H1 (cell line): ENCODE measurements at regions not wholly inside any gene's neighbourhood (a gene's known extent, or its start where the extent isn't known, plus 50 kb on each side); places are given as distances from the start of the nearest gene placed in this dataset.

ENCODE experiments used
- CTCF ChIA-PET: fragments of 300-600 bp; sonication (Branson Sonifier 250); formaldehyde crosslinking; loops from one replicate; lab custom pipeline; 2021; ENCODE audit not compliant: partially characterized antibody; lab: Charles Lee
- POLR2A ChIA-PET: fragments of 300-600 bp; sonication (Branson Sonifier 250); formaldehyde crosslinking; loops from one replicate; lab custom pipeline; 2021; ENCODE audit warnings: inconsistent platforms; ENCODE audit not compliant: partially characterized antibody; lab: Charles Lee
- DNase-seq, 2 experiments: peaks; one replicate each; pipeline versions ENCODE4 v3.0.0 to v3.0.0-alpha.2; 2010 to 2022; ENCODE audit warnings: low spot score in 2 of 2, low read depth in 1 of 2, mixed read lengths in 1 of 2
- FAIRE-seq: peaks from 2 replicates; lab custom pipeline; 2011; peaks lifted over from hg19 to GRCh38; lab: Jason Lieb, UNC
- H2AFZ ChIP-seq: 2 replicates; pipeline ENCODE4 v1.8.1; 2012; ENCODE audit warnings: low read length, inconsistent platforms
- H2AK5ac ChIP-seq: 2 replicates; pipeline ENCODE4 v1.6.1; 2013; ENCODE audit warnings: low read depth, low read length
- H2BK120ac ChIP-seq: replicated peaks from 2 replicates; pipeline ENCODE3; 2013; ENCODE audit warnings: low read depth, low read length, inconsistent platforms
- H2BK12ac ChIP-seq: 2 replicates; pipeline ENCODE4 v1.6.1; 2013; ENCODE audit warnings: low read depth, low read length
- H2BK15ac ChIP-seq: 2 replicates; pipeline ENCODE4 v1.6.1; 2013; ENCODE audit warnings: low read length
- H2BK20ac ChIP-seq: 2 replicates; pipeline ENCODE4 v1.6.1; 2013; ENCODE audit warnings: low read length
- H2BK5ac ChIP-seq: 2 replicates; pipeline ENCODE4 v1.6.1; 2013; ENCODE audit warnings: low read depth, low read length
- H3K14ac ChIP-seq: 2 replicates; pipeline ENCODE4 v1.6.1; 2013; ENCODE audit warnings: inconsistent platforms; ENCODE audit not compliant: insufficient read length
- H3K18ac ChIP-seq: 2 replicates; pipeline ENCODE4 v1.6.1; 2013; ENCODE audit warnings: low read length; ENCODE audit errors: extremely low read depth
- H3K23ac ChIP-seq: 2 replicates; pipeline ENCODE4 v1.6.1; 2013; ENCODE audit warnings: inconsistent platforms; ENCODE audit not compliant: insufficient read length
- H3K23me2 ChIP-seq: 2 replicates; pipeline ENCODE4 v1.6.1; 2013; ENCODE audit warnings: low read depth, low read length
- H3K27ac ChIP-seq: 2 replicates; pipeline ENCODE4 v1.6.1; 2011; ENCODE audit warnings: low read depth, low read length, inconsistent platforms
- H3K27me3 ChIP-seq, 4 experiments: replicated peaks in 1 of 4; 1 replicate in 1 of 4; 2 replicates in 3 of 4; pipeline versions ENCODE4 v1.6.1 to v1.8.1; 2011 to 2013; ENCODE audit warnings: low read length in 3 of 4, mild to moderate bottlenecking in 3 of 4, inconsistent platforms in 2 of 4, mixed read lengths in 2 of 4, moderate library complexity in 1 of 4; ENCODE audit not compliant: control insufficient read depth in 3 of 4, insufficient read depth in 3 of 4; ENCODE audit errors: extremely low read depth in 1 of 4
- H3K36me3 ChIP-seq, 4 experiments: 2 replicates each; pipeline versions ENCODE4 v1.6.1 to v1.8.1; 2011 to 2013; ENCODE audit warnings: mild to moderate bottlenecking in 4 of 4, low read length in 3 of 4, moderate library complexity in 2 of 4, control low read depth in 1 of 4, inconsistent platforms in 1 of 4; ENCODE audit not compliant: insufficient read depth in 4 of 4, control insufficient read depth in 2 of 4
- H3K4ac ChIP-seq: replicated peaks from 2 replicates; pipeline ENCODE3; 2013; ENCODE audit warnings: low read length, low read depth, mixed read lengths, inconsistent platforms; ENCODE audit not compliant: insufficient read length
- H3K4me1 ChIP-seq, 4 experiments: replicated peaks in 1 of 4; 1 replicate in 1 of 4; 2 replicates in 3 of 4; pipeline versions ENCODE4 v1.6.1 to v1.8.1; 2011 to 2013; ENCODE audit warnings: low read length in 3 of 4, inconsistent platforms in 2 of 4, mixed read lengths in 1 of 4; ENCODE audit not compliant: insufficient read depth in 4 of 4, control insufficient read depth in 3 of 4
- H3K4me2 ChIP-seq, 2 experiments: 2 replicates each; pipeline versions ENCODE4 v1.6.1 to v1.8.1; 2011 to 2013; ENCODE audit warnings: low read depth in 2 of 2, low read length in 2 of 2, control low read depth in 1 of 2, inconsistent platforms in 1 of 2, mild to moderate bottlenecking in 1 of 2; ENCODE audit not compliant: insufficient read depth in 1 of 2
- H3K4me3 ChIP-seq, 4 experiments: fragments of 200-600, 300-600 bp in 1 of 4; sonication (generic), shearing (Covaris generic), sonication (Bioruptor Twin) in 1 of 4; 2 replicates each; pipeline versions ENCODE4 v1.5.1 to v1.8.1; 2011 to 2016; ENCODE audit warnings: low read length in 4 of 4, low read depth in 3 of 4, control low read depth in 2 of 4, inconsistent platforms in 2 of 4, mild to moderate bottlenecking in 2 of 4, mixed read lengths in 1 of 4, moderate library complexity in 1 of 4; ENCODE audit not compliant: insufficient read depth in 2 of 4; ENCODE audit errors: extremely low read depth in 1 of 4
- H3K56ac ChIP-seq: replicated peaks from 2 replicates; pipeline ENCODE3; 2013; ENCODE audit warnings: low read depth, mild to moderate bottlenecking, mixed read lengths, low read length, inconsistent platforms; ENCODE audit not compliant: insufficient read length
- H3K79me1 ChIP-seq: 2 replicates; pipeline ENCODE4 v1.6.1; 2013; ENCODE audit warnings: low read depth, low read length, control low read depth
- H3K79me2 ChIP-seq, 2 experiments: 2 replicates each; pipeline versions ENCODE4 v1.6.1 to v1.8.1; 2012 to 2013; ENCODE audit warnings: low read length in 2 of 2, mild to moderate bottlenecking in 2 of 2, inconsistent platforms in 1 of 2; ENCODE audit not compliant: insufficient read depth in 2 of 2, control insufficient read depth in 1 of 2
- H3K9ac ChIP-seq, 4 experiments: replicated peaks in 1 of 4; 1 replicate in 1 of 4; 2 replicates in 3 of 4; pipeline versions ENCODE4 v1.6.1 to v1.8.1; 2011 to 2013; ENCODE audit warnings: low read depth in 3 of 4, low read length in 3 of 4, control low read depth in 2 of 4, mild to moderate bottlenecking in 2 of 4, moderate library complexity in 2 of 4, inconsistent platforms in 1 of 4; ENCODE audit errors: extremely low read depth in 1 of 4
- H3K9me3 ChIP-seq, 2 experiments: 2 replicates each; pipeline versions ENCODE4 v1.6.1 to v1.8.1; 2012 to 2013; ENCODE audit warnings: mild to moderate bottlenecking in 2 of 2, moderate library complexity in 2 of 2, control low read depth in 1 of 2, inconsistent platforms in 1 of 2, low read depth in 1 of 2, low read length in 1 of 2, mixed read lengths in 1 of 2; ENCODE audit not compliant: insufficient read depth in 2 of 2
- H4K20me1 ChIP-seq, 2 experiments: replicated peaks in 1 of 2; 2 replicates each; pipeline versions ENCODE3 to v1.8.1; 2011 to 2013; ENCODE audit warnings: inconsistent platforms in 2 of 2, low read length in 2 of 2, mild to moderate bottlenecking in 1 of 2; ENCODE audit not compliant: insufficient read depth in 2 of 2, control insufficient read depth in 1 of 2
- H4K5ac ChIP-seq: 2 replicates; pipeline ENCODE4 v1.6.1; 2013; ENCODE audit warnings: low read length, low read depth, mixed read lengths, inconsistent platforms; ENCODE audit not compliant: insufficient read length
- H4K8ac ChIP-seq: 2 replicates; pipeline ENCODE4 v1.8.0; 2013; ENCODE audit warnings: mild to moderate bottlenecking, moderate library complexity, low read length, inconsistent platforms; ENCODE audit not compliant: insufficient read depth; ENCODE audit errors: extremely low read depth
- H4K91ac ChIP-seq: replicated peaks from 2 replicates; pipeline ENCODE3; 2013; ENCODE audit warnings: low read length, mixed read lengths, inconsistent platforms; ENCODE audit not compliant: insufficient read length
- BCL11A ChIP-seq, 2 experiments: IDR thresholded peaks; one replicate each; pipeline ENCODE4 v1.6.1; 2011; ENCODE audit warnings: low read depth in 2 of 2, low read length in 2 of 2, mild to moderate bottlenecking in 2 of 2
- CHD1 ChIP-seq: IDR thresholded peaks from 2 replicates; pipeline ENCODE4 v1.6.1; 2012; ENCODE audit warnings: low read depth, low read length, improper control_type of control experiment
- CTBP2 ChIP-seq: IDR thresholded peaks from 2 replicates; pipeline ENCODE4 v1.7.0; 2011; ENCODE audit warnings: borderline replicate concordance, mild to moderate bottlenecking, moderate library complexity, mixed read lengths, low read length; ENCODE audit not compliant: insufficient read depth, insufficient read length
- EP300 ChIP-seq, 2 experiments: IDR thresholded peaks; 1 replicate in 1 of 2; 2 replicates in 1 of 2; pipeline ENCODE4 v1.6.1; 2011 to 2012; ENCODE audit warnings: low read depth in 2 of 2, low read length in 2 of 2, mild to moderate bottlenecking in 2 of 2, borderline replicate concordance in 1 of 2, inconsistent platforms in 1 of 2, moderate library complexity in 1 of 2
- EZH2 ChIP-seq: fragments of 200-600 bp; sonication (generic); IDR thresholded peaks from 2 replicates; pipeline ENCODE4 v1.7.1; 2012; ENCODE audit warnings: low read depth, mild to moderate bottlenecking, moderate library complexity, low read length, inconsistent platforms; ENCODE audit not compliant: severe bottlenecking
- GABPA ChIP-seq: IDR thresholded peaks from 2 replicates; pipeline ENCODE4 v1.6.1; 2011; ENCODE audit warnings: mild to moderate bottlenecking, low read length, moderate library complexity, borderline replicate concordance; ENCODE audit not compliant: insufficient read depth
- POU5F1 ChIP-seq: IDR thresholded peaks from 2 replicates; pipeline ENCODE4 v1.6.1; 2011; ENCODE audit warnings: low read depth, mild to moderate bottlenecking, low read length, moderate library complexity
- RBBP5 ChIP-seq: IDR thresholded peaks from 2 replicates; pipeline ENCODE4 v1.7.1; 2012; ENCODE audit warnings: low read depth, mild to moderate bottlenecking, inconsistent platforms, low read length, moderate library complexity, borderline replicate concordance
- SIRT6 ChIP-seq: IDR thresholded peaks from one replicate; pipeline ENCODE4 v1.7.1; 2012; ENCODE audit warnings: low read length, inconsistent platforms
- SP2 ChIP-seq: IDR thresholded peaks from 2 replicates; pipeline ENCODE4 v1.6.1; 2012; ENCODE audit warnings: mild to moderate bottlenecking, low read length, inconsistent platforms
- WGBS, 2 experiments: shearing (Covaris generic) in 1 of 2; methylation state at CpG; one replicate each; pipeline versions ENCODE4 v1.1.6 to v1.1.7; 2013 to 2015; ENCODE audit warnings: low lambda C conversion rate in 2 of 2, mixed read lengths in 2 of 2, inconsistent platforms in 1 of 2, low coverage in 1 of 2, missing lambda C conversion rate in 1 of 2; ENCODE audit not compliant: insufficient replicate concordance in 2 of 2, insufficient coverage in 1 of 2, insufficient read length in 1 of 2; ENCODE audit errors: extremely low coverage in 1 of 2, missing lambda C conversion rate in 1 of 2; 5-methylcytosine and 5-hydroxymethylcytosine counted together

GRCh38 chr2:236395067-236395466, 130.9 kb upstream of the ASB18 start:
- H4K8ac ChIP-seq: no peak overlapping the region; the same call in 1 of the 2 replicates
- CTCF ChIA-PET: interaction anchor here (1.0 kb wide), 1 partner anchor 15 kb away, joined by 3 read pairs; no protein-coding TSS in a partner anchor

More at GRCh38 chr2:236395067-236395466, 130.9 kb upstream of the ASB18 start:
- Histone ChIP-seq H4K20me1 (no peaks in the 10 kb centered on the region), H3K79me1 (no peaks in the 10 kb centered on the region), H2BK12ac (no peak overlapping the region), H3K27me3 (no peaks in the 10 kb centered on the region), H3K4me3 (no peak overlapping the region), H2AFZ (no peak overlapping the region), H4K91ac (no peak overlapping the region), H3K27ac (no peak overlapping the region), H2AK5ac (no peak overlapping the region), H3K14ac (no peak overlapping the region), H3K4me1 (no peaks in the 10 kb centered on the region; a peak in 1 of 7 replicates), H3K9me3 (no peaks in the 10 kb centered on the region), H3K4me2 (no peak overlapping the region), H3K4ac (no peak overlapping the region), H2BK120ac (no peak overlapping the region), H3K23ac (no peak overlapping the region), H3K23me2 (no peaks in the 10 kb centered on the region), H2BK20ac (no peak overlapping the region), H3K9ac (no peak overlapping the region), H3K18ac (no peak overlapping the region), H4K5ac (no peak overlapping the region), H3K36me3 (no peaks in the 10 kb centered on the region), H3K56ac (no peak overlapping the region), H2BK5ac (no peak overlapping the region), H2BK15ac (no peak overlapping the region), H3K79me2 (no peaks in the 10 kb centered on the region)
- DNase-seq (no peak), FAIRE-seq (no peak)
- POLR2A ChIA-PET: no interaction called here
- TF ChIP-seq CTBP2 (no peak), SIRT6 (no peak), BCL11A (IDR thresholded peaks at IDR 0.05; ENCODE audit: low read depth in 2 of 2, low read length in 2 of 2) (no peak), EZH2 (no peak), EP300 (IDR thresholded peaks at IDR 0.05; ENCODE audit: borderline replicate concordance in 1 of 2, low read depth in 2 of 2, low read length in 2 of 2) (no peak), CHD1 (no peak), SP2 (no peak), GABPA (no peak), RBBP5 (no peak), POU5F1 (no peak)
- 81% methylated on average over 5 of the region's 7 CpGs; no CpG with 5 or more reads in 1 of the 2 experiments for WGBS, 2 experiments
